ENCODE measurements at regions not wholly inside any gene's neighbourhood (a gene's known extent, or its start where the extent isn't known, plus 50 kb on each side); places are given as distances from the start of the nearest gene placed in this dataset.

- no peak for DNase-seq (ENCODE audit: low read depth in 2 of 2)
Measured at GRCh38 chr6:164917211-164917610, 392.2 kb downstream of the C6orf118 start.

GRCh38 chr6:164916087-164916486 lies 393.3 kb downstream of the C6orf118 start:
- DNase-seq (ENCODE audit: low read depth in 2 of 2), result no peak

GRCh38 chr6:164911873-164912580 lies 397.4 kb downstream of the C6orf118 start:
- DNase-seq (ENCODE audit: low read depth in 2 of 2), result no peak

GRCh38 chr6:164911151-164911550 lies 398.3 kb downstream of the C6orf118 start:
- no peak for DNase-seq (ENCODE audit: low read depth in 2 of 2)

GRCh38 chr6:164906766-164907165 lies 402.6 kb downstream of the C6orf118 start:
- DNase-seq (ENCODE audit: low read depth in 2 of 2), result no peak

GRCh38 chr6:164905311-164905710 lies 404.1 kb downstream of the C6orf118 start:
- DNase-seq (ENCODE audit: low read depth in 2 of 2), result no peak

- DNase-seq (ENCODE audit: low read depth in 2 of 2), result no peak
Measured at GRCh38 chr6:164898412-164898811, 411.0 kb downstream of the C6orf118 start.

GRCh38 chr6:164897523-164898235 lies 411.7 kb downstream of the C6orf118 start:
- no peak for DNase-seq (ENCODE audit: low read depth in 2 of 2)

GRCh38 chr6:164889980-164890379 lies 419.4 kb downstream of the C6orf118 start:
- DNase-seq (ENCODE audit: low read depth in 2 of 2), result no peak

- no peak for DNase-seq (ENCODE audit: low read depth in 2 of 2)
Measured at GRCh38 chr6:164887660-164888059, 421.7 kb downstream of the C6orf118 start.

GRCh38 chr6:164882236-164882635 lies 427.2 kb downstream of the C6orf118 start:
- DNase-seq (ENCODE audit: low read depth in 2 of 2), result no peak

- DNase-seq (ENCODE audit: low read depth in 2 of 2), result no peak
Measured at GRCh38 chr6:164871783-164872182, 437.6 kb downstream of the C6orf118 start.

GRCh38 chr6:164870164-164870563 lies 439.2 kb downstream of the C6orf118 start:
- no peak for DNase-seq (ENCODE audit: low read depth in 2 of 2)

- no peak for DNase-seq (ENCODE audit: low read depth in 2 of 2)
Measured at GRCh38 chr6:164861967-164862366, 447.4 kb downstream of the C6orf118 start.

GRCh38 chr6:164859816-164860215 lies 449.6 kb downstream of the C6orf118 start:
- DNase-seq (ENCODE audit: low read depth in 2 of 2), result no peak

- no peak for DNase-seq (ENCODE audit: low read depth in 2 of 2)
Measured at GRCh38 chr6:164856138-164856537, 453.3 kb downstream of the C6orf118 start.

GRCh38 chr6:164855281-164855680 lies 454.1 kb downstream of the C6orf118 start:
- no peak for DNase-seq (ENCODE audit: low read depth in 2 of 2)

GRCh38 chr6:164854526-164854925 lies 454.9 kb downstream of the C6orf118 start:
- no peak for DNase-seq (ENCODE audit: low read depth in 2 of 2)

- no peak for DNase-seq (ENCODE audit: low read depth in 2 of 2)
Measured at GRCh38 chr6:164845773-164846172, 463.6 kb downstream of the C6orf118 start.

GRCh38 chr6:164842085-164842484 lies 467.3 kb downstream of the C6orf118 start:
- no peak for DNase-seq (ENCODE audit: low read depth in 2 of 2)

- no peak for DNase-seq (ENCODE audit: low read depth in 2 of 2)
Measured at GRCh38 chr6:164838068-164838615, 471.3 kb downstream of the C6orf118 start.

- DNase-seq (ENCODE audit: low read depth in 2 of 2), result no peak
Measured at GRCh38 chr6:164836486-164836885, 472.9 kb downstream of the C6orf118 start.

GRCh38 chr6:164832410-164832809 lies 477.0 kb downstream of the C6orf118 start:
- no peak for DNase-seq (ENCODE audit: low read depth in 2 of 2)
